Lung (tissue), 11 donors: ENCODE measurements at regions not wholly inside any gene's neighbourhood (a gene's known extent, or its start where the extent isn't known, plus 50 kb on each side); places are given as distances from the start of the nearest gene placed in this dataset.

Source experiments
- ATAC-seq: fragments of 200-7000 bp; cut with Tn5 transposase; one replicate; pipeline ENCODE4 v1.9.1; 2020; ENCODE audit warnings: moderate number of reproducible peaks; ENCODE audit not compliant: insufficient read depth, low FRiP score
- DNase-seq, 3 donors: peaks; one replicate each; pipeline ENCODE4 v3.0.0-alpha.2; 2013 to 2017
- H3K27ac ChIP-seq, 2 donors: one replicate each; pipeline ENCODE4 v1.5.1; 2013; ENCODE audit warnings: mild to moderate bottlenecking in 2 of 2, moderate library complexity in 2 of 2, control low read depth in 1 of 2, inconsistent platforms in 1 of 2, low read depth in 1 of 2, low read length in 1 of 2
- H3K27me3 ChIP-seq, 3 donors: one replicate each; pipeline ENCODE4 v1.5.1; 2013; ENCODE audit warnings: low read length in 2 of 3; ENCODE audit not compliant: control insufficient read depth in 3 of 3, insufficient read depth in 3 of 3
- H3K36me3 ChIP-seq, 4 donors: one replicate each; pipeline ENCODE4 v1.5.1; 2013; ENCODE audit warnings: low read length in 4 of 4, mild to moderate bottlenecking in 1 of 4, moderate library complexity in 1 of 4; ENCODE audit not compliant: control insufficient read depth in 4 of 4, insufficient read depth in 4 of 4
- H3K4me1 ChIP-seq, 5 donors: one replicate each; pipeline ENCODE4 v1.5.1; 2013; ENCODE audit warnings: low read length in 5 of 5, mild to moderate bottlenecking in 2 of 5, moderate library complexity in 1 of 5; ENCODE audit not compliant: control insufficient read depth in 5 of 5, insufficient read depth in 5 of 5
- H3K4me3 ChIP-seq: one replicate; pipeline ENCODE4 v1.5.1; 2013; ENCODE audit warnings: mild to moderate bottlenecking, control low read depth, moderate library complexity
- H3K9ac ChIP-seq, 2 donors: one replicate each; pipeline ENCODE4 v1.5.1; 2013; ENCODE audit warnings: low read length in 2 of 2, control low read depth in 1 of 2; ENCODE audit not compliant: insufficient read depth in 1 of 2
- H3K9me3 ChIP-seq, 4 donors: one replicate each; pipeline ENCODE4 v1.5.1; 2013; ENCODE audit warnings: low read length in 3 of 4, mild to moderate bottlenecking in 1 of 4, moderate library complexity in 1 of 4; ENCODE audit not compliant: control insufficient read depth in 4 of 4, insufficient read depth in 3 of 4
- WGBS, 2 donors: extraction: QIAGEN DNeasy Blood & Tissue Kit; methylation state at CpG; one replicate each; pipeline ENCODE4 v1.1.7; 2013; 5-methylcytosine and 5-hydroxymethylcytosine counted together
- TF ChIP-seq, protein P1 (sequence below): IDR thresholded peaks from 2 replicates; pipeline ENCODE4 v1.5.1; 2012; ENCODE audit warnings: mild to moderate bottlenecking; ENCODE audit errors: control extremely low read depth, extremely low read depth
- donor health status: control.
- donor health status: control.
- donor health status: Bipolar disorder and iron deficiency.
- donor health status: healthy.
- donor health status: DM: yes; HTN: yes; CAD: no.

DNA sequence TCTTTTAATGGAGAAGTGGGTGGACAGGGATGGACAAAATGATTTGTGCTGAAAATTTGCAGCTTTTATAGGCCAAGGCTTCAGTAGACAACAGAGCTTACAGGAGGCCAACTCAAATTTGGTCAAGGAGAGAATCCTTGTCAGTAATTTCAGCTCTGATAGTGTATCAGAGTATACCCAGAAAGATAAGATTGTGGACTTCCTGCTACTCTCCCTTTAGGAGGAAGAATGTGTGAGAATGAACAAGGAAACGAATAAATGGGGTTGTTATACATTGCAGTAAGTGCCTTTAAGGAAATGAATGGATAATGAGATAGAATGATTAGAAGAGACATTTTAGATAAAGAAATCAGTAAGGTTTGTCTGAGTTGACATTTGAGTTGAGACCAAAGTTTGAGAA is 519.9 kb downstream of the UTRN start:
- ATAC-seq = no peak
- WGBS, 2 donors = 76 to 85% methylated on average over 1 of the region's 1 CpG
- Histone ChIP-seq H3K27me3 (no peaks in the 10 kb centered on the region), H3K9ac (no peak overlapping the region), H3K9me3 (no peaks in the 10 kb centered on the region), H3K27ac (no peak overlapping the region), H3K4me3 (no peak overlapping the region), H3K36me3 (peaks cover 0 to 3% (median 2%) of the 10 kb centered on the region in 4 donors), H3K4me1 (peaks cover 0 to 3% (median 0%) of the 10 kb centered on the region in 5 donors)
- TF ChIP-seq, protein P1, sequence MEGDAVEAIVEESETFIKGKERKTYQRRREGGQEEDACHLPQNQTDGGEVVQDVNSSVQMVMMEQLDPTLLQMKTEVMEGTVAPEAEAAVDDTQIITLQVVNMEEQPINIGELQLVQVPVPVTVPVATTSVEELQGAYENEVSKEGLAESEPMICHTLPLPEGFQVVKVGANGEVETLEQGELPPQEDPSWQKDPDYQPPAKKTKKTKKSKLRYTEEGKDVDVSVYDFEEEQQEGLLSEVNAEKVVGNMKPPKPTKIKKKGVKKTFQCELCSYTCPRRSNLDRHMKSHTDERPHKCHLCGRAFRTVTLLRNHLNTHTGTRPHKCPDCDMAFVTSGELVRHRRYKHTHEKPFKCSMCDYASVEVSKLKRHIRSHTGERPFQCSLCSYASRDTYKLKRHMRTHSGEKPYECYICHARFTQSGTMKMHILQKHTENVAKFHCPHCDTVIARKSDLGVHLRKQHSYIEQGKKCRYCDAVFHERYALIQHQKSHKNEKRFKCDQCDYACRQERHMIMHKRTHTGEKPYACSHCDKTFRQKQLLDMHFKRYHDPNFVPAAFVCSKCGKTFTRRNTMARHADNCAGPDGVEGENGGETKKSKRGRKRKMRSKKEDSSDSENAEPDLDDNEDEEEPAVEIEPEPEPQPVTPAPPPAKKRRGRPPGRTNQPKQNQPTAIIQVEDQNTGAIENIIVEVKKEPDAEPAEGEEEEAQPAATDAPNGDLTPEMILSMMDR = no peak
- DNase-seq = no peak

DNA sequence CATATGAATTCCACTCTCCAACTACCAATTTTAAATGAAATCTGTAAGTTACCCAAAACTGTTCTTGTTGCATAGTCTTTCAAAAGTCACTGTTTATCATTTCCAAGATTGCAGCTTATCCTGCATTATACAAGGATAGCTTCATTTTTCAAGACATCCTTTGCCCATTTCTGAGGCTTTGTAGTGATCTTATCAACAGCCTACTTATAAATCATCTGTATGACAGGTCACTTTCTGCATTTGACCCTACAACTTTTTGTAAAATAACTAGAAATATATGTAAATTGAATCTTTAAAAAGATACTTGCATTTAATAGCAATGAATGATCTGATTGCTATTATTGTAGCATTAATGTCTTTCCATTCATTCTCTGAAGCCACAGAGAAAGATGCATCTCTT is 521.1 kb downstream of the UTRN start:
- H3K36me3 ChIP-seq = peaks cover 0 to 3% (median 2%) of the 10 kb centered on the region in 4 donors
- no peaks in the 10 kb centered on the region for H3K9me3 ChIP-seq
- DNase-seq (no peak), ATAC-seq (no peak)
- H3K9ac ChIP-seq = no peak overlapping the region
- H3K4me3 ChIP-seq = no peak overlapping the region
- TF ChIP-seq, protein P1 = no peak
- H3K27ac ChIP-seq = no peak overlapping the region
- no peaks in the 10 kb centered on the region for H3K27me3 ChIP-seq
- H3K4me1 ChIP-seq = peaks cover 0 to 3% (median 0%) of the 10 kb centered on the region in 5 donors

GRCh38 chr6:144809120-144809519 is 524.0 kb downstream of the UTRN start:
- no peak for DNase-seq

More at GRCh38 chr6:144809120-144809519, 524.0 kb downstream of the UTRN start:
- ATAC-seq = no peak
- Histone ChIP-seq H3K9me3 (no peaks in the 10 kb centered on the region), H3K4me3 (no peak overlapping the region), H3K9ac (no peak overlapping the region), H3K4me1 (peaks cover 0 to 3% (median 0%) of the 10 kb centered on the region in 5 donors), H3K36me3 (peaks cover 0 to 8% (median 4%) of the 10 kb centered on the region in 4 donors), H3K27ac (no peak overlapping the region), H3K27me3 (no peaks in the 10 kb centered on the region)
- TF ChIP-seq, protein P1 = no peak
- 92 to 94% methylated on average over 1 of the region's 1 CpG for WGBS, 2 donors
